ENCODE measurements at regions not wholly inside any gene's neighbourhood (a gene's known extent, or its start where the extent isn't known, plus 50 kb on each side); places are given as distances from the start of the nearest gene placed in this dataset.

DNA sequence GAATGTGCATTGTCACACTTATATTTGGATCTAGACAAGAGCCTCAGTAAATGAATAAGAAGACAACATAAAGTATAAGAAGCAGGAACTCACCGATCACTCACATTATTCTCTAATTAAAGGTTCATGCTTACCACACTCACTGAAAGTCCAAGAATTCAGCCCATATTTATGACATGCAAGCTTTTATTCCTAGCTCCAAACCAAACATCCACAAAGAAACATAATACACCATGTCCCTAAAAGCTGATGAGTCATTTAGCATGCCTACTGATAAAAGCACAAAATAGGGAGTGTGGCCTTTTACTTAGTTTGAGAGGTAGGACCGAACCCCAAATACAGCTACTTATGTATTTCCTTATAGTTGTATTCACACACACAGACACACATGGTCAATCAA, 1094.6 kb upstream of the CDH2 start (continued):
- no peak for TF ChIP-seq ZBTB49 (tag by site-specific recombination; IDR thresholded peaks at IDR 0.05; ENCODE audit: low read depth)
- TF ChIP-seq ZNF324 (tag by site-specific recombination; IDR thresholded peaks at IDR 0.05): no peak
- no peak for TF ChIP-seq ZNF548 (tag by site-specific recombination; IDR thresholded peaks at IDR 0.05)

DNA sequence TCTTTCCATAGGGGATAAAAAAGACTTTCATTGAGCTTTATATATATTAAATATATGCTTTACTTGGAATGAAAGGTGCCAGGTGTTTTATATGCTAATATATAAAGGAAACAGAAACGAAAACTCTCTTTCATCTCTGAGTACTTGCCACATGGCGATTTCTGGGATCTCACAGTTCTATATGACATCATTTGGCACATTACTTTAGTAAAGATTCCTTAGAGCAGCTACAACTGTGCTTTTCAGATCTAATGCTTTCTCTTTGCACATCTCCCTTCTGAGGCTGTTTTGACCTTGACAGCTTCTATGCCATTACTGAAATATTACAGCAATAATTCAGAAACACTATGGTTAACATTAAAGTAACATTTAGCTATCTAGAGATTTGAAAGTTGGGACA, 1082.9 kb upstream of the CDH2 start:
- ChIA-PET CTCF (interaction anchor here (0.6 to 1.2 kb wide), 2 partner anchors 34 to 572 kb away, joined by 4 to 7 read pairs; no protein-coding TSS in a partner anchor), POLR2A (no interaction called here)
- no peak overlapping the region for H3K4me3 ChIP-seq (ENCODE audit: low read depth, low read length)
- no peaks in the 10 kb centered on the region for H3K4me1 ChIP-seq (ENCODE audit: control insufficient read depth, insufficient read depth, low read length)
- H3K27ac ChIP-seq (ENCODE audit: extremely low read depth, low read depth, low read length): no peak overlapping the region
- H3K9me3 ChIP-seq (ENCODE audit: control insufficient read depth, insufficient read depth, low read depth, low read length): no peaks in the 10 kb centered on the region
- TF ChIP-seq KLF9 (tag by site-specific recombination; IDR thresholded peaks at IDR 0.05; ENCODE audit: low read depth) (no peak), BCL11A (tag by site-specific recombination; IDR thresholded peaks at IDR 0.05; ENCODE audit: low read depth) (no peak), ZNF146 (tag by site-specific recombination; IDR thresholded peaks at IDR 0.05) (no peak), ZSCAN16 (tag by site-specific recombination; IDR thresholded peaks at IDR 0.05) (no peak), ZNF621 (tag by site-specific recombination; IDR thresholded peaks at IDR 0.05) (no peak), ZNF311 (tag by site-specific recombination; IDR thresholded peaks at IDR 0.05; ENCODE audit: borderline replicate concordance) (no peak), GFI1B (tag by site-specific recombination; IDR thresholded peaks at IDR 0.05) (no peak), ZNF629 (tag by site-specific recombination; IDR thresholded peaks at IDR 0.05) (no peak), ZNF350 (tag by site-specific recombination; IDR thresholded peaks at IDR 0.05) (no peak), ZFP37 (tag by site-specific recombination; IDR thresholded peaks at IDR 0.05) (no peak), ZNF274 (IDR thresholded peaks at IDR 0.05; ENCODE audit: low read length) (no peak), ZNF274 (tag by site-specific recombination; IDR thresholded peaks at IDR 0.05; ENCODE audit: borderline replicate concordance) (no peak), ZNF658 (tag by site-specific recombination; IDR thresholded peaks at IDR 0.05) (no peak), ZIC2 (tag by site-specific recombination; IDR thresholded peaks at IDR 0.05) (no peak), KLF8 (tag by site-specific recombination; IDR thresholded peaks at IDR 0.05) (no peak), ZNF449 (tag by site-specific recombination; IDR thresholded peaks at IDR 0.05) (no peak)
- TF ChIP-seq, protein P1, sequence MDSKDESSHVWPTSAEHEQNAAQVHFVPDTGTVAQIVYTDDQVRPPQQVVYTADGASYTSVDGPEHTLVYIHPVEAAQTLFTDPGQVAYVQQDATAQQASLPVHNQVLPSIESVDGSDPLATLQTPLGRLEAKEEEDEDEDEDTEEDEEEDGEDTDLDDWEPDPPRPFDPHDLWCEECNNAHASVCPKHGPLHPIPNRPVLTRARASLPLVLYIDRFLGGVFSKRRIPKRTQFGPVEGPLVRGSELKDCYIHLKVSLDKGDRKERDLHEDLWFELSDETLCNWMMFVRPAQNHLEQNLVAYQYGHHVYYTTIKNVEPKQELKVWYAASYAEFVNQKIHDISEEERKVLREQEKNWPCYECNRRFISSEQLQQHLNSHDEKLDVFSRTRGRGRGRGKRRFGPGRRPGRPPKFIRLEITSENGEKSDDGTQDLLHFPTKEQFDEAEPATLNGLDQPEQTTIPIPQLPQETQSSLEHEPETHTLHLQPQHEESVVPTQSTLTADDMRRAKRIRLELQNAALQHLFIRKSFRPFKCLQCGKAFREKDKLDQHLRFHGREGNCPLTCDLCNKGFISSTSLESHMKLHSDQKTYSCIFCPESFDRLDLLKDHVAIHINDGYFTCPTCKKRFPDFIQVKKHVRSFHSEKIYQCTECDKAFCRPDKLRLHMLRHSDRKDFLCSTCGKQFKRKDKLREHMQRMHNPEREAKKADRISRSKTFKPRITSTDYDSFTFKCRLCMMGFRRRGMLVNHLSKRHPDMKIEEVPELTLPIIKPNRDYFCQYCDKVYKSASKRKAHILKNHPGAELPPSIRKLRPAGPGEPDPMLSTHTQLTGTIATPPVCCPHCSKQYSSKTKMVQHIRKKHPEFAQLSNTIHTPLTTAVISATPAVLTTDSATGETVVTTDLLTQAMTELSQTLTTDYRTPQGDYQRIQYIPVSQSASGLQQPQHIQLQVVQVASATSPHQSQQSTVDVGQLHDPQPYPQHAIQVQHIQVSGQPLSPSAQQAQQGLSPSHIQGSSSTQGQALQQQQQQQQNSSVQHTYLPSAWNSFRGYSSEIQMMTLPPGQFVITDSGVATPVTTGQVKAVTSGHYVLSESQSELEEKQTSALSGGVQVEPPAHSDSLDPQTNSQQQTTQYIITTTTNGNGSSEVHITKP (tag by site-specific recombination; IDR thresholded peaks at IDR 0.05): no peak
- TF ChIP-seq, protein P2, sequence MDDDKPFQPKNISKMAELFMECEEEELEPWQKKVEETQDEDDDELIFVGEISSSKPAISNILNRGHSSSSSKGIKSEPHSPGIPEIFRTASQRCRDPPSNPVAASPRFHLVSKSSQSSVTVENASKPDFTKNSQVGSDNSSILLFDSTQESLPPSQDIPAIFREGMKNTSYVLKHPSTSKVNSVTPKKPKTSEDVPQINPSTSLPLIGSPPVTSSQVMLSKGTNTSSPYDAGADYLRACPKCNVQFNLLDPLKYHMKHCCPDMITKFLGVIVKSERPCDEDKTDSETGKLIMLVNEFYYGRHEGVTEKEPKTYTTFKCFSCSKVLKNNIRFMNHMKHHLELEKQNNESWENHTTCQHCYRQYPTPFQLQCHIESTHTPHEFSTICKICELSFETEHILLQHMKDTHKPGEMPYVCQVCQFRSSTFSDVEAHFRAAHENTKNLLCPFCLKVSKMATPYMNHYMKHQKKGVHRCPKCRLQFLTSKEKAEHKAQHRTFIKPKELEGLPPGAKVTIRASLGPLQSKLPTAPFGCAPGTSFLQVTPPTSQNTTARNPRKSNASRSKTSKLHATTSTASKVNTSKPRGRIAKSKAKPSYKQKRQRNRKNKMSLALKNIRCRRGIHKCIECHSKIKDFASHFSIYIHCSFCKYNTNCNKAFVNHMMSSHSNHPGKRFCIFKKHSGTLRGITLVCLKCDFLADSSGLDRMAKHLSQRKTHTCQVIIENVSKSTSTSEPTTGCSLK (tag by site-specific recombination; IDR thresholded peaks at IDR 0.05): no peak
- TF ChIP-seq, protein P3, sequence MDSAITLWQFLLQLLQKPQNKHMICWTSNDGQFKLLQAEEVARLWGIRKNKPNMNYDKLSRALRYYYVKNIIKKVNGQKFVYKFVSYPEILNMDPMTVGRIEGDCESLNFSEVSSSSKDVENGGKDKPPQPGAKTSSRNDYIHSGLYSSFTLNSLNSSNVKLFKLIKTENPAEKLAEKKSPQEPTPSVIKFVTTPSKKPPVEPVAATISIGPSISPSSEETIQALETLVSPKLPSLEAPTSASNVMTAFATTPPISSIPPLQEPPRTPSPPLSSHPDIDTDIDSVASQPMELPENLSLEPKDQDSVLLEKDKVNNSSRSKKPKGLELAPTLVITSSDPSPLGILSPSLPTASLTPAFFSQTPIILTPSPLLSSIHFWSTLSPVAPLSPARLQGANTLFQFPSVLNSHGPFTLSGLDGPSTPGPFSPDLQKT (IDR thresholded peaks at IDR 0.05; ENCODE audit: borderline replicate concordance, low read depth, low read length): no peak
- H3K36me3 ChIP-seq (ENCODE audit: control insufficient read depth in 2 of 2, insufficient read depth in 1 of 2, low read length in 2 of 2): no peaks in the 10 kb centered on the region
